VCaP (cell line): ENCODE measurements at regions not wholly inside any gene's neighbourhood (a gene's known extent, or its start where the extent isn't known, plus 50 kb on each side); places are given as distances from the start of the nearest gene placed in this dataset.

Source experiments
- H3K27ac ChIP-seq: fragments of 450-650 bp; 2 replicates; pipeline ENCODE4 v1.5.1; 2017
- TF ChIP-seq, protein P1 (sequence below): fragments of 450-650 bp; conservative IDR thresholded peaks from 2 replicates; pipeline ENCODE4 v1.5.1; 2017; ENCODE audit warnings: mild to moderate bottlenecking, moderate library complexity

GRCh38 chr4:182019148-182019652, 224.0 kb upstream of the TENM3 start:
- TF ChIP-seq, protein P1, sequence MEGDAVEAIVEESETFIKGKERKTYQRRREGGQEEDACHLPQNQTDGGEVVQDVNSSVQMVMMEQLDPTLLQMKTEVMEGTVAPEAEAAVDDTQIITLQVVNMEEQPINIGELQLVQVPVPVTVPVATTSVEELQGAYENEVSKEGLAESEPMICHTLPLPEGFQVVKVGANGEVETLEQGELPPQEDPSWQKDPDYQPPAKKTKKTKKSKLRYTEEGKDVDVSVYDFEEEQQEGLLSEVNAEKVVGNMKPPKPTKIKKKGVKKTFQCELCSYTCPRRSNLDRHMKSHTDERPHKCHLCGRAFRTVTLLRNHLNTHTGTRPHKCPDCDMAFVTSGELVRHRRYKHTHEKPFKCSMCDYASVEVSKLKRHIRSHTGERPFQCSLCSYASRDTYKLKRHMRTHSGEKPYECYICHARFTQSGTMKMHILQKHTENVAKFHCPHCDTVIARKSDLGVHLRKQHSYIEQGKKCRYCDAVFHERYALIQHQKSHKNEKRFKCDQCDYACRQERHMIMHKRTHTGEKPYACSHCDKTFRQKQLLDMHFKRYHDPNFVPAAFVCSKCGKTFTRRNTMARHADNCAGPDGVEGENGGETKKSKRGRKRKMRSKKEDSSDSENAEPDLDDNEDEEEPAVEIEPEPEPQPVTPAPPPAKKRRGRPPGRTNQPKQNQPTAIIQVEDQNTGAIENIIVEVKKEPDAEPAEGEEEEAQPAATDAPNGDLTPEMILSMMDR: no peak
- no peak overlapping the region for H3K27ac ChIP-seq

GRCh38 chr4:182022909-182023308, 220.3 kb upstream of the TENM3 start:
- no peak overlapping the region for H3K27ac ChIP-seq
- TF ChIP-seq, protein P1: no peak

DNA sequence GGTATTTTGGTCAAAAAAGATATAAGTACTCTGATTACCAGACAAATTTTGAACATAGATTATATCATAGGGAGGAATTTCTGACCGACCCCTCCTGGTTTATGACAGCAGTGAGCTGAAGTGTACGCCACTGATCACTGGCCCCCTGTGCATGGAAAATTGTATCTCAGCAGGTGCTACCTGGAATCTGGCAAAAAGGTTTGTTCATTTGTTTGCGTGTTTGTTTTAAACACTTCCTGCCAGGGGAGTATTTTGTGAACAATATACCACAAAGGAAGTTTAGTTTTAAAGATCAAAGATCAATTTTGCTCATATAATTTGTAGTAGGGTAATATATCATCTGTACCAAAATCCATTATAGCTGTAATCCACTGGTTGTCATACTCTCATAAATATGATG, 219.7 kb upstream of the TENM3 start:
- H3K27ac ChIP-seq: no peak overlapping the region
- TF ChIP-seq, protein P1: no peak

- no peak overlapping the region for H3K27ac ChIP-seq
- TF ChIP-seq, protein P1: no peak
These were observed 200.3 kb upstream of the TENM3 start for GRCh38 chr4:182042945-182043344.

GRCh38 chr4:182048871-182049270, 194.3 kb upstream of the TENM3 start:
- TF ChIP-seq, protein P1: no peak
- no peak overlapping the region for H3K27ac ChIP-seq

- TF ChIP-seq, protein P1: no peak
- no peak overlapping the region for H3K27ac ChIP-seq
These were observed 186.3 kb upstream of the TENM3 start for GRCh38 chr4:182056866-182057265.

- TF ChIP-seq, protein P1: no peak
- no peak overlapping the region for H3K27ac ChIP-seq
These were observed 180.7 kb upstream of the TENM3 start for GRCh38 chr4:182062458-182062857.
